T-helper 2 cell treated with Interferon-gamma antibody and Interleukin-4, amounts not matched to agents 5 μg/mL and 100 μg/mL, for 36 hours (primary cell): ENCODE measurements at regions not wholly inside any gene's neighbourhood (a gene's known extent, or its start where the extent isn't known, plus 50 kb on each side); places are given as distances from the start of the nearest gene placed in this dataset.

Source experiments
- DNase-seq: peaks from one replicate; pipeline ENCODE4 v3.0.0; 2021; ENCODE audit warnings: low spot score
- H3K27ac Mint-ChIP-seq: one replicate; pipeline ENCODE4 v1.8.0; 2021; ENCODE audit warnings: mild to moderate bottlenecking, mixed read lengths
- H3K27me3 Mint-ChIP-seq: one replicate; pipeline ENCODE4 v1.8.0; 2021; ENCODE audit warnings: low read depth, mixed read lengths
- H3K36me3 Mint-ChIP-seq: one replicate; pipeline ENCODE4 v1.8.0; 2021; ENCODE audit warnings: low read depth, mixed read lengths
- H3K4me1 Mint-ChIP-seq: one replicate; pipeline ENCODE4 v1.8.0; 2021; ENCODE audit warnings: low read depth, mixed read lengths
- H3K4me3 Mint-ChIP-seq: one replicate; pipeline ENCODE4 v1.8.0; 2022; ENCODE audit warnings: mild to moderate bottlenecking, moderate library complexity, mixed read lengths
- H3K9me3 Mint-ChIP-seq: one replicate; pipeline ENCODE4 v1.8.0; 2021; ENCODE audit warnings: mixed read lengths

DNA sequence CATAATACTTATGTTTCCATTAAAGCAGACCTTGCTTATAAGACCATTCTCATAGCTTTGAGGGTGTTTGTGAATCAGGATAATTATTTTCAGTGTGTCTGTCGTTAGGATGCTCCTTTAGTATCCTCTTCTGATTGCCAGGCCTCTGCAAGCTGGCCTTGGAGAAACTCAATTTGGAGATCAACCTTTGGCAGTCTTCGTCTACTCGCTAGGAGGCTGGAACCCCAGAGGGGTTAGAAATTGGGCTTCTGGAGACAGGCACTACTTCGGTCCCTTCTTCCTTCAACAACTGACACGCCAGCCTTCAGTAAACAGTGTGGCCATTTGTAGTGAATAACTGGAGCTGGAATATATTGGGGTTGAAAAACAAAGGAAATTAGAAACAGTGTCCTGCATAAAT lies 100.8 kb upstream of the CITED2 start:
- Mint-ChIP-seq H3K4me3 (no peak overlapping the region), H3K27me3 (peaks cover 12% of the 10 kb centered on the region), H3K4me1 (no peaks in the 10 kb centered on the region), H3K9me3 (no peaks in the 10 kb centered on the region), H3K27ac (no peak overlapping the region), H3K36me3 (no peaks in the 10 kb centered on the region)
- no peak for DNase-seq

DNA sequence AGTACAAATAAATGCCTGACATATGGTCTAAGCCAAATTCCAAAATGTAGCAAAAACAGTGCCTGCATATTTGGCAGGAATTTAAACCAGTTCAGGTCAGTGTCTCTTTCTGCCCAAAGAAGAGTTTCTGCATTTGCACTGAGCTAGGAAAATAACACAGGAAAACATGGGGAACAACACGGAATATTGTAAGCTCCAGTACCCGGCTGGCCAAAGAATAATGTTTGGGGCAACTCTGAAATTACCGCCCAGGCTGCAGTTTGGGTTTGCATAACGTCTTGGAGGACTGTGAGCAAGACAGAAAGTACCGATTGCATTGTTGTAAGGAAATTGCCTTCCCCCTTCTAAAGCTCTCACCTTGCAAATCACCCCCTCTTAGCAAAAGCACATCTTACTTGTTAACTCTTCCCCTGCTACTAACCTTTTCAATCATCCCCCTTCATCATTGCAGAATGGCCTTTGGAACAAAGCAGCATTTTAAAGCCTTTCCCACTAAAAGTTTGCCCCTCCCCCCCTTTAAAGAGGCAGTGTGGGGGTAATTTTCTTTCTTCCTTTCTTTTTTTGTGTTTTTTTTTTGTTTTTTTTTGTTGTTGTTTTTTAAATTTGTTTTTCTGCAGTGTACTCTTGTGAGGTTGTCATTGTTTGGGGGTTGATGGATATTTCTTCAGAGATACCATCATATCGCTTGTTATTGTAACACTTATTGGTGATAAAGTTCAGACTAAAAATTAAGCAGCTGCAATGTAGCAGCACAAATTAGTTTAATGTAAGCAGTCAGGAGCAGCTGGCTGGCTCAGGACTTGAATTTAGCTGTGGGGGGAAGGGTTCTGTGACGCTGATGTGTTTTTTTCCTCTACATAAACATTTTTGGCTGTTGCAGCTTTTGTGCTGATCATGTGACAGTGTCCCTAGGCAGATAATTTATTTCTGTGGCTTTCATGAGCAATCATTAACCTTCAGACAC lies 100.0 kb upstream of the CITED2 start:
- no peak for DNase-seq
- no peak overlapping the region for H3K4me3 Mint-ChIP-seq
- no peaks in the 10 kb centered on the region for H3K4me1 Mint-ChIP-seq
- H3K27me3 Mint-ChIP-seq: peaks cover 9% of the 10 kb centered on the region
- H3K36me3 Mint-ChIP-seq: no peaks in the 10 kb centered on the region
- H3K9me3 Mint-ChIP-seq: no peaks in the 10 kb centered on the region
- no peak overlapping the region for H3K27ac Mint-ChIP-seq

DNA sequence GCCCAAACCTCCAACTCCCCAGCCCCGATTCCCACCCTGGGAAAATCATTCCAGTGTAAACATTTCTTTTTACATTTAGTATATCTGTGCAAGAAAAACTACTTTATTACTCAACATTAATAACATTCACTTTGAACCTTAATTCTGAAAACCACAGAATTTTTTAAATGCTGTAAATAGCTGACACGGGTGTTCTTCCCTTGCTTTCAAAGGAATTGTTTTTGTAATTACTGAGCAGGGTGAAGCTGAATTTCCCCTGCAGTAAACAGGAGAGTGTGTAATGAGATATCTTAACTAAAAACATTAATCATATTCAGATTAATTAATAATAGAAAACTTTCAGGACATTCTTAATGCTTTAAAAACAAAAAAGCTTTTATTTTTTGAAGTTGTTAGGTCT lies 99.3 kb upstream of the CITED2 start:
- no peak for DNase-seq
- Mint-ChIP-seq H3K4me1 (no peaks in the 10 kb centered on the region), H3K27ac (no peak overlapping the region), H3K9me3 (no peaks in the 10 kb centered on the region), H3K27me3 (peaks cover 6% of the 10 kb centered on the region), H3K36me3 (no peaks in the 10 kb centered on the region), H3K4me3 (no peak overlapping the region)

DNA sequence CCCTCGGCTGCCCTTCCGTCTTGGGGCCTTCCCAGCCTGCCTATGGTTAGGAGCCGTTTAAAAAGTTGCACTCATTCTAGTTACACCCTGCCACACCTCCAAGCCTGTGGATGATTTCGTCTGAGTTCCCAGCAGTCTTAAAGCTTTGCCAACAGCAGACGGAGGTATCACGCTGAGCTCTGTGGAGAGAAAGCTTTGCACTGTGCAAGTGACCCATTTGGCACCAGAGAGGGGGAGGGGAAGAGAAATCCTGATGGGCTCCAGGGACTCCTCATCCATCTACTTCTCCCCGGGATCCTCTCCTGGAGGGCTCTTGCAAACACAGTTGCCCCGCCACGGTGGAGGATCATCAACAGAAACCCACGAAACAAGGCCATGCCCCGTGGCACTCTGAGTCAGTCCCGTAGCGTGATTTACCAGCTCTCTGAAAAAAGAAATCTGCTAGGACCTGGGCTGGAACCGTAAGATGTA lies 98.8 kb upstream of the CITED2 start:
- Mint-ChIP-seq H3K4me1 (no peaks in the 10 kb centered on the region), H3K36me3 (no peaks in the 10 kb centered on the region), H3K9me3 (no peaks in the 10 kb centered on the region), H3K27me3 (peaks cover 6% of the 10 kb centered on the region), H3K4me3 (no peak overlapping the region), H3K27ac (no peak overlapping the region)
- DNase-seq: no peak

DNA sequence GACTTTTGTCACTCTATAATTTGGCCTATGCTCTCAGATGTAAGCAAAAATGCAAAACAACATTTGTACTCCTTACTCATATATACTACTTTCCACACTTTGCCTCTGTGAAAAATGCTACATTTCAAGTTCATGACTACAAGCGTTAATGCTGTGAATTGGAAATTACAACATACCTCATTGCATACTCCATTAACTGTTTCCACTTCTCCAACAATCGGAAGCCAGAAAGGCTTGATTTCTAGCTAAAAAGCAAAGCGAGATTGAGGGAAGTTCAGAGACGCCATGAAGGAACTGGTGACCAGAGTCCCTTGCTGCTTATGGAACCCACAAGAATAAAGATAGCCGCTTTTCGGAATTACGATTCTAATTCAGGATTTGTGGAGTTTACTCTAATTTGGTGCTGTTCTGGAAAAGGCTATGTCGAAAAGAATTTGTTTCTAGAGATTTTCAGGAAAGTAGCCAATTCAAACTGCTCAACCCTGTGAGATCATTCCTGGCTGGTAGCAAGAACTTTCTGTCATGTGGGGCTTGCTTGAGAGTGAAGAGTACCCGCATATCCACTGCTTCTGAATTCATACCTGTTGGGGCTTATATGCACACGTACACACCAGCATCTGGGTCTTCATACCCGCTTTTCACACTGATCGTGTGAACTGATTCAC lies 98.0 kb upstream of the CITED2 start:
- Mint-ChIP-seq H3K9me3 (no peaks in the 10 kb centered on the region), H3K4me1 (no peaks in the 10 kb centered on the region), H3K4me3 (no peak overlapping the region), H3K27me3 (peaks cover under 1% of the 10 kb centered on the region), H3K27ac (no peak overlapping the region), H3K36me3 (no peaks in the 10 kb centered on the region)
- DNase-seq: no peak

DNA sequence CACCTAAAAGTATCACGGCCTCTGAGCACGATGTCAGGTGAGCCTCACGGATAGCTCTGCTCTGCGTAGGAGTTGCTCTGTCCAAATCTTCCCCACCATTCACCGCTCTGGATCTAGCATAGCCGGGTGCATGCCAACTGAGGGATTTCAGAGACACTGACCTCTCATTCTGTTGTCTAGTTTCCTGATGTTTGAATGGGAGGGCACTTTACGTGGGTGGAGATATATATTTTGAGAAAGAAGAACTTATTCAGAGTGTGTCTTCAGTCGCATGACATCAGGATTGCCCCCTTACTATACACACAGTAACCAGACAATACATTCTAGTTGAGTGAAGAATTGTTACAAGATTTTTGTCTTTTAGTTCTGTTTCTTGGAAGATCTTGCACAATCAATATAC lies 96.5 kb upstream of the CITED2 start:
- Mint-ChIP-seq H3K36me3 (no peaks in the 10 kb centered on the region), H3K27ac (no peak overlapping the region), H3K9me3 (no peaks in the 10 kb centered on the region), H3K27me3 (no peaks in the 10 kb centered on the region), H3K4me3 (no peak overlapping the region), H3K4me1 (no peaks in the 10 kb centered on the region)
- no peak for DNase-seq

DNA sequence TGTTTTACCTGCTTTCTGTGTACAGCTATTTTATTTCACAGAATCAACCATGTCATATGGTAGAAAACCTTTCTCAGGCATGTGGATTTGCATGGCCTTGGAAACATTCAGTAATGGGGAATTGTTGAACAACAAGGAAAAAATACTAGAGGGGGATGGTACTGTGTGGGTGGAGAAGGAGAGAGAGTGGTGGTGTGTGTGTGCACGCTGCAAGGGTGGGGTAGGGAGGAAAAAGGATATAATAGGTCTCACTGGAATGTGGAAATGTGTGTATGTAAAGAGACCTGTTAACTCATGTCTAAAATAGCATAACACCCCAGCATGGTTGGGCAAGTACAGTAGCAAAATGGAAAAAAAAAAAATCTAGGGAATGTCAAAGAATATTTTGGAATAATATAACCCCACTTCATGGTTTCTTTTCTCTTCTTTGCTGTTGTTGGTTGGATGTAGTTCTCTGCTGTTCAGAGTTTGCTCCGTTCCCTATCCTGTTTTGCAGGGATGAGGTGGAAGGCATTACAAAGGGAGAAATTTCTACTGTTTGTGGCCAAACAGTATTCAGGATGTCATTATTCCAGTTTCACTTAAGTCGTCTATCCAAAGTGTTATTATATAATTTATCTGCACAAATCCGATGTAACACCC lies 93.9 kb upstream of the CITED2 start:
- H3K4me3 Mint-ChIP-seq: no peak overlapping the region
- no peak for DNase-seq
- H3K9me3 Mint-ChIP-seq: no peaks in the 10 kb centered on the region
- no peaks in the 10 kb centered on the region for H3K4me1 Mint-ChIP-seq
- H3K27me3 Mint-ChIP-seq: no peaks in the 10 kb centered on the region
- H3K36me3 Mint-ChIP-seq: no peaks in the 10 kb centered on the region
- H3K27ac Mint-ChIP-seq: no peak overlapping the region

DNA sequence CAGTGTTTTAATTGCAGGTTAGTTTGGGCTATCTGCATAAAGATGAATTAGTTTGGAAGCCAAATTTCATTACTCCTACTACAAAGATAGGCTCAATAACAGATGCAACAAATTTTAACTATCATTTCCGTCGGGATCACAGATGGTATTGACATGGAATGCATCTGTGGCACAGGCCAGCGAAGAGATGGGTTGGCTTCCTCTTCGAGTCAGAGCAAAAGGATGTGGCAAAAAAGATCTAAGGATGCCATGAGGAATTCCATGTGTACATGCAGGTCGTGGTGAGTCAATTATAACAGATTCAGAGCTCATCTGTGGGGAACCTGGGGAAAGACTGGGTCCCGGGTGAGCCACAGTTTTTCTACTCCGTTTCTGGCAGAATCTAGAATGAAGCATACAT lies 83.0 kb upstream of the CITED2 start:
- Mint-ChIP-seq H3K4me1 (no peaks in the 10 kb centered on the region), H3K27me3 (peaks cover 6% of the 10 kb centered on the region), H3K4me3 (no peak overlapping the region), H3K9me3 (no peaks in the 10 kb centered on the region), H3K27ac (no peak overlapping the region), H3K36me3 (no peaks in the 10 kb centered on the region)
- DNase-seq: no peak

DNA sequence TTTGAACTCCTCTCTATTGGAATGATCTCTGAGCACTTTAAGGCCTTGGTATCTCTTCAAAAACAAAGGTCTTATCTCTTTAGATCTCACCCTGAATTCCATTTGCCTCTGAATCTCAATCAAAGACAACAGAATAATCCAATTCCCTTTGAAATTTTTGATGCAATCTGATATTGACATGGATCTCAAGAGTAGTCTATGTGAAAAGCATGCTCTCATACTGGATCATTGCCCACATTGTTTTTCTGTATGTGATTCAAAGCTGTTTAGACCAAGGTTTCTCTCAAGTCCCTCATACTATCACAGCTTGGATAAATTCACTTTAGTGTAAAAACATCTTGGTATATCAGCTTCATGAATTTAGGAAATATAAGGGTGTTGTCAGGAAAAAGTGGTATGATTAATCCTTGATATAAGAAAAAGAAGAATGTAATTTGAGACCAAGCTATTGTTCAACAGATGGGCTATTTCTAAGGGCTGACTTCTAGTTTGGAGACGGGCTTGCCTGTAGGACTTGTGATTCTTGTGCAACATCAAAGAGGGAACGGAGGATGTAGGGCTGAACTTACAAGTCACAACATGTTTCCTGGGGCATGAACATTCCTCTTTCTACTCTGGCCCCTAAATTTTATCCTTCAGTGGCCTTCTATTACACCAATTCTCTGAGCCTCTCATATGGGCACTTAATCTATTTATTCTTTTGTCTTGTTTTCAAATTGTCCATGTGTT lies 77.9 kb upstream of the CITED2 start:
- DNase-seq: no peak
- H3K27ac Mint-ChIP-seq: no peak overlapping the region

DNA sequence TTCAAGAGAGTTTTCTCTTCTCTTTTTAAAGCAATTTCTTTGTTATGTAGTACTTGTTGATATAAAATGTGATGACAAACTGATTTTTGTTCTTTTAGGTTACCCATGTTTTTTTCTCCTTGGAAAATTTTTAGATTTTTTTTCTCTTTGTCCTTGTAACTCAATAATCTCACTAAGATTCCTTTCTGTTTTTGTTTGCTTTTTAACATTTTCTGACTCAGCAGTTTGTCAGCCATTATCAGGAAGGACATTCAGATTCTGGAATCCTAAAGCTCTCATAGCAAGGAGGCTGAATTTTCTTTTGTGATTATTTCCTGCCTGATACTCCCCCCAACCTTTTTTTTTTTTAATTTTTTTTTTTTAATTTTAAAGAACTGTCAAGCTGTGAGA lies 75.2 kb upstream of the CITED2 start:
- Mint-ChIP-seq H3K4me3 (no peak overlapping the region), H3K9me3 (no peaks in the 10 kb centered on the region)

More for the DNA sequence above, 77.9 kb upstream of the CITED2 start:
- peaks cover 13% of the 10 kb centered on the region for H3K4me1 Mint-ChIP-seq
- no peaks in the 10 kb centered on the region for H3K36me3 Mint-ChIP-seq
- no peaks in the 10 kb centered on the region for H3K9me3 Mint-ChIP-seq
- H3K4me3 Mint-ChIP-seq: no peak overlapping the region
- peaks cover 2% of the 10 kb centered on the region for H3K27me3 Mint-ChIP-seq

DNA sequence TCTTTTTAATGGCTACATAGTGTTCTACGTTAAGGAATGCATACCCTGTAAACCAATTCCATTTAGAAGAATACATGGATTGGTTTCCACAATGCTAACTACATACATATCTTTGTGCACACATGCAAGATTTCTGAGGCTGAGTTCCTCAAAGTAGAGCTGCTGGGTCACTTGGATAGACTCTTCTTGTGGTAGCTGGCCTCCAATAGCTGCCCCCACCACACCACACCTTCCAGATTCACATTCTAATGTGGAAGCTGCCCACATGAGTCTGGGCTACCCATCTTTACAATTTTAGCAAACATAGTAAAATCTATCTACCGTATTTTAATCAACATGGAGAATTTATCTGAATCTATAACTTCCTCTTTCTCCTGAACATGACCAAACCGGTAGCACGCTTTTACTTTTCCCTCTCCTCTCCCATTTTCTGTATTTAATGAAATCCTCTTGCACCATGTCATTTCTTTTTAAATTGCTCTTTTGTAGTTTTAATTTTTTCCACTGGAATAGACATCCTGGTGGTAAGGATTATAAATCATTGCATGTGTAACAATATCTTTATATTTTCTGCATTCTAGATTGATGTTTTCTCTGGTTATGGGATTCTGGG lies 74.7 kb upstream of the CITED2 start:
- no peak for DNase-seq
- Mint-ChIP-seq H3K4me1 (peaks cover 24% of the 10 kb centered on the region), H3K27me3 (no peaks in the 10 kb centered on the region), H3K4me3 (no peak overlapping the region), H3K27ac (no peak overlapping the region), H3K9me3 (no peaks in the 10 kb centered on the region), H3K36me3 (no peaks in the 10 kb centered on the region)

More for the DNA sequence above, 75.2 kb upstream of the CITED2 start:
- H3K27ac Mint-ChIP-seq: no peak overlapping the region
- DNase-seq: no peak
- no peaks in the 10 kb centered on the region for H3K36me3 Mint-ChIP-seq
- peaks cover 2% of the 10 kb centered on the region for H3K27me3 Mint-ChIP-seq
- H3K4me1 Mint-ChIP-seq: peaks cover 24% of the 10 kb centered on the region

DNA sequence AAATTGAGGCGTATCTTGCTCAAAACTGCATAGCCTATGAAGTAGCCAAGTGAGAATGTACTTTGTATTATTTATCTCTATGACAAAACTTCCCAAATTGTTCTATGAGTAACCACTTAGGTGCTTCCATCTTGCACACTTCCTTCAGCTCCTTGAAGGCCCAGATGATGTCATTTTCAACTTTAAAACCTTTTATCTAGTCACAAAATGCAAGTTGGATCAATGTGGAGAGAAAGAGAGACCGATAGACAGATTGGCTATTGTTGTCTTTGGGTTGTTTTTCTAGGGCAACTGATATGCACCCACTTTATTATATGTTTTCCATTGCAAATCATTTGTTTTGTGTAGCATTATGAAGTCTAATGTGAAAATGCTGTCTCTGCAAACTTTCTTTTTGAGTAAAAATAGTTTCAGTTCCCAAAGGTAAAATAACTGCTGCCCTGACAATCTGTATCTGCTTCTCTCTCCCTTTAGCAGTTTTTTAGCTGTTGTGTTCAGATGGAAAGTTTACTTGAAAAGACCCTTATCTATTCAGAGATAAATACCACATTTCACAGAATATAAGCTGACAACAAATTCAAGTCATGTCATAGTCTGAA lies 73.7 kb upstream of the CITED2 start:
- H3K9me3 Mint-ChIP-seq: no peaks in the 10 kb centered on the region
- H3K27ac Mint-ChIP-seq: peak overlapping the region; percentile 41
- no peak for DNase-seq
- no peaks in the 10 kb centered on the region for H3K27me3 Mint-ChIP-seq
- peak overlapping the region; percentile 5 for H3K4me3 Mint-ChIP-seq
- H3K4me1 Mint-ChIP-seq: peaks cover 25% of the 10 kb centered on the region
- no peaks in the 10 kb centered on the region for H3K36me3 Mint-ChIP-seq

DNA sequence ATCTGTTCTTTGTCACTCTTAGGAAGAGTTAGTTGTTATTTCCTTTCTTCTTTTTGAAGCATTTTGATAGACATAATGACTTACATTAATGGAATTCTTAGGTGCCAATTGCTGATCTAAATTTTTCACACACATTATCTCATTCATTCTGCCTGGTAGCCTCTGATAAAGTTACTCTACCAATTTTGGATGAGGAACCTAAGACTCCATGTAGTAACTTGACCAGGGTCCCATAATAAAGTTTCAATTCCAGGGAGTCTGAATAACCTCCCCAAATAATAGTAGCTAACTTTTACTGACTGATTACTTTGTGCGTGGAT lies 73.2 kb upstream of the CITED2 start:
- Mint-ChIP-seq H3K27ac (peak overlapping the region; percentile 41), H3K27me3 (no peaks in the 10 kb centered on the region), H3K9me3 (no peaks in the 10 kb centered on the region), H3K4me3 (no peak overlapping the region), H3K4me1 (peaks cover 28% of the 10 kb centered on the region), H3K36me3 (no peaks in the 10 kb centered on the region)
- no peak for DNase-seq
